ENCODE measurements at regions not wholly inside any gene's neighbourhood (a gene's known extent, or its start where the extent isn't known, plus 50 kb on each side); places are given as distances from the start of the nearest gene placed in this dataset.

GRCh38 chr10:76779796-76780301, 857.8 kb downstream of the KCNMA1 start:
- no peaks in the 10 kb centered on the region for H3K36me3 ChIP-seq (ENCODE audit: control insufficient read depth, insufficient read depth, low read length)
- H3K36me3 Mint-ChIP-seq (ENCODE audit: insufficient read depth, unreplicated experiment) = no peaks in the 10 kb centered on the region
- H3K27me3 ChIP-seq (replicated peaks; ENCODE audit: control insufficient read depth, insufficient read depth, low read length) = no peaks in the 10 kb centered on the region
- no peak overlapping the region for H3K27ac Mint-ChIP-seq (ENCODE audit: unreplicated experiment)
- TF ChIP-seq CTCF (IDR thresholded peaks at IDR 0.05; ENCODE audit: insufficient read depth in 1 of 2, low read depth in 1 of 2, low read length in 1 of 2, severe bottlenecking in 1 of 2, unreplicated experiment in 1 of 2) = no peak
- H3K27me3 Mint-ChIP-seq (ENCODE audit: insufficient read depth, unreplicated experiment) = peaks cover 6% of the 10 kb centered on the region
- ChIA-PET CTCF (no interaction called here), POLR2A (no interaction called here)
- H3K4me3 Mint-ChIP-seq (ENCODE audit: unreplicated experiment) = no peak overlapping the region
- no peaks in the 10 kb centered on the region; the same call in 1 of the 2 replicates for H3K9me3 ChIP-seq
- H3K4me3 ChIP-seq (ENCODE audit: low read depth, low read length) = no peak overlapping the region
- H3K4me1 Mint-ChIP-seq (ENCODE audit: low read depth, unreplicated experiment) = peaks cover 8% of the 10 kb centered on the region
- H3K9me3 Mint-ChIP-seq (ENCODE audit: unreplicated experiment) = peaks cover 21% of the 10 kb centered on the region
- DNase-seq = no peak
- intact Hi-C loops (cut with micrococcal nuclease; ENCODE audit: unreplicated experiment) = no loop called here
- BruUV-seq (replicated peaks) = no TSS peak
- no peaks in the 10 kb centered on the region for H3K4me1 ChIP-seq

DNA sequence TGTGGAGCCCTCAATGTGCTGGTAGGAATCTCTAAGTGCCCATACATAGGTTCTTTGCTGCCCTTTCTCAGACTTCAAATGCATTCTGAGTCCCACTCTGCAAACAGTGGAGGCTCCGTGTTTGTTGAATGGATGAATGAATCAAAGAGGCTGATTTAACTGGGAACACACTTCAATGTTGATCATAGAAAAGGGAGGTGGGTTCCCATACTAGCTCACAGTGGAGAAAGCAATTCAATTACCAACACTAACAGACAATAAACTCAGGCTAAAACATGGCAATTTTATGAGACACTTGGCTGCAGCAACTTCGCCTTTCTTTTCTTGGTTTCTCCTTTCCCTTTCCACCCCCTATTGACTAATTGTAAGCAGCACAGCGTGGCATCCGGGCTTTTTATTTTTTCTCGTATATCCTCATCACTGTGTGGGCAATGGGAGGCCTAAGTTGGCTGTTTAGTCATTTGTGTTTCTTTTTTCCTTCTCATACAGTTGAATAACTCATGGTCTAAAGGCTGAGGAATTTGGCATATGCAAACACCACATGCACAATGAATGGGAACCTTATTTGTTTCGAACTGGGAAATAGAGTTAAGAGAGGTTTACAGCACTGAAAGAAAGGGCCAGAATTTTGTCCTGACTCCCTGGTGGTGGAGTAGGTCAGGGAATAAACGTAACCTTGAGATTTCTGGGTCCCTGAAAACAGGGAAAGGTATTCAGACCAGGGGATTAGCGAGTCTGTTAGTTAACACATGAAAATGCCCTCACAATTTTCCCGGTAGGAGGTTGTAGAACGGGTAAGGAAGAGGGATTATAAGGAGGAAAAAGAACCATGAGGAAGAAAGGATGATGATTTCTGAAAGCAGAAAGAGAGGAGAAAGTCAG, 858.5 kb downstream of the KCNMA1 start:
- Mint-ChIP-seq H3K36me3 (ENCODE audit: insufficient read depth, unreplicated experiment) (no peaks in the 10 kb centered on the region), H3K27ac (ENCODE audit: unreplicated experiment) (no peak overlapping the region), H3K4me1 (ENCODE audit: low read depth, unreplicated experiment) (peaks cover 8% of the 10 kb centered on the region), H3K4me3 (ENCODE audit: unreplicated experiment) (no peak overlapping the region), H3K27me3 (ENCODE audit: insufficient read depth, unreplicated experiment) (peaks cover 6% of the 10 kb centered on the region), H3K9me3 (ENCODE audit: unreplicated experiment) (peaks cover 21% of the 10 kb centered on the region)
- no peaks in the 10 kb centered on the region for H3K27me3 ChIP-seq (replicated peaks; ENCODE audit: control insufficient read depth, insufficient read depth, low read length)
- no peak for DNase-seq
- no peaks in the 10 kb centered on the region for H3K4me1 ChIP-seq
- POLR2A ChIA-PET = no interaction called here
- CTCF ChIA-PET = no interaction called here
- H3K36me3 ChIP-seq (ENCODE audit: control insufficient read depth, insufficient read depth, low read length) = no peaks in the 10 kb centered on the region
- no peak overlapping the region for H3K4me3 ChIP-seq (ENCODE audit: low read depth, low read length)
- intact Hi-C loops (cut with micrococcal nuclease; ENCODE audit: unreplicated experiment) = no loop called here
- no peak for TF ChIP-seq CTCF (IDR thresholded peaks at IDR 0.05; ENCODE audit: insufficient read depth in 1 of 2, low read depth in 1 of 2, low read length in 1 of 2, severe bottlenecking in 1 of 2, unreplicated experiment in 1 of 2)
- no TSS peak for BruUV-seq (replicated peaks)
- H3K9me3 ChIP-seq = peaks cover 3% of the 10 kb centered on the region; the same call in 1 of the 2 replicates

DNA sequence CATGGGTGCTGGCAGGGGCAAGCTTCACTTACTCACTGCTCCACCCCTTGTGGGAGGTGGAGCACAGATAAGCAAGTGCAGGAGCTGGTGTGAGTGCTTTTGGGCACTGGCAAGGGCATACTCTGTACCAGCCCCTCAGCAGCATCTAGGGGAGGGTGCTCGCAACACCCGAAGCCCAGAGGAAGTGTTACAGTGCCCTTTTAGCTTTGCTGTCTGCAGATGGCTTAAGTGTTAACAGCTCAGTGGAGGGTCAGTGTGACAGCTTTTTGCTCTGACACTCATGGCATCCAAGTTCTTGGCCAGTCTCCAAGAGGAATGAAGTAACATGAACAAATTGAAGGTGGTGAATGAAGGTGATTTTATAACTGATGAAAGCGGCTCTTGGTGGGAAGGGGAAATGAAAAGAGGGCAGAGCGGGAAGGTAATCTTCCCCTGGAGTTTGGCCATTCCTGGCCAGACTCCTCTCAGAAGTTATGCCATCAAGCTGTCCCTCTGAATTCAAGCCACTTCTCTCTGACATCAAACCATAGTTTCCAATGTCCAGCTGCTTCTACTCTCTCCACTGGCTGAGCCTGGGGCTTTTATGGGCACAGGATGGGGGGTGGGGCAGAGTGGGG, 862.5 kb downstream of the KCNMA1 start:
- H3K4me3 ChIP-seq (ENCODE audit: low read depth, low read length) = no peak overlapping the region
- intact Hi-C loops (cut with micrococcal nuclease; ENCODE audit: unreplicated experiment) = no loop called here
- H3K36me3 ChIP-seq (ENCODE audit: control insufficient read depth, insufficient read depth, low read length) = no peaks in the 10 kb centered on the region
- Mint-ChIP-seq H3K27ac (ENCODE audit: unreplicated experiment) (no peak overlapping the region), H3K27me3 (ENCODE audit: insufficient read depth, unreplicated experiment) (peaks cover 6% of the 10 kb centered on the region), H3K36me3 (ENCODE audit: insufficient read depth, unreplicated experiment) (no peaks in the 10 kb centered on the region), H3K4me1 (ENCODE audit: low read depth, unreplicated experiment) (peaks cover 8% of the 10 kb centered on the region), H3K9me3 (ENCODE audit: unreplicated experiment) (peaks cover 12% of the 10 kb centered on the region), H3K4me3 (ENCODE audit: unreplicated experiment) (no peak overlapping the region)
- no peaks in the 10 kb centered on the region for H3K27me3 ChIP-seq (replicated peaks; ENCODE audit: control insufficient read depth, insufficient read depth, low read length)
- H3K9me3 ChIP-seq = peaks cover 3% of the 10 kb centered on the region; the same call in 1 of the 2 replicates
- no peak for DNase-seq
- BruUV-seq (replicated peaks) = no TSS peak
- TF ChIP-seq CTCF (IDR thresholded peaks at IDR 0.05; ENCODE audit: insufficient read depth in 1 of 2, low read depth in 1 of 2, low read length in 1 of 2, severe bottlenecking in 1 of 2, unreplicated experiment in 1 of 2) = no peak
- ChIA-PET CTCF (no interaction called here), POLR2A (no interaction called here)
- no peaks in the 10 kb centered on the region for H3K4me1 ChIP-seq

Data from Caco-2 (cell line).